ENCODE measurements at regions not wholly inside any gene's neighbourhood (a gene's known extent, or its start where the extent isn't known, plus 50 kb on each side); places are given as distances from the start of the nearest gene placed in this dataset.

- H3K9me3 ChIP-seq (ENCODE audit: control insufficient read depth in 1 of 2, insufficient read depth in 1 of 2, low read depth in 1 of 2, low read length in 2 of 2), result no peaks in the 10 kb centered on the region
- BruUV-seq (replicated peaks), result no TSS peak
- ATAC-seq, result no peak
- H3K27me3 ChIP-seq (ENCODE audit: insufficient read depth, low read length), result no peaks in the 10 kb centered on the region
- no peaks in the 10 kb centered on the region for H3K79me2 ChIP-seq (ENCODE audit: insufficient read depth, low read length)
- H3K9me2 ChIP-seq (ENCODE audit: insufficient read depth), result no peaks in the 10 kb centered on the region
- H3K36me3 ChIP-seq (ENCODE audit: control insufficient read depth in 1 of 2, insufficient read depth in 2 of 2, low read length in 2 of 2), result no peaks in the 10 kb centered on the region
- ChIA-PET POLR2A (no interaction called here), CTCF (no interaction called here), RAD21 (ENCODE audit: low non-redundant PET in 1 of 2, low total read pairs in 2 of 2, uncharacterized antibody in 2 of 2, unreplicated experiment in 2 of 2) (no interaction called here)
- H3K27ac ChIP-seq (ENCODE audit: low read depth, low read length), result no peak overlapping the region
- DNase-seq (ENCODE audit: low read depth, low spot score), result no peak
- H3K4me1 ChIP-seq (ENCODE audit: control insufficient read depth in 1 of 2, insufficient read depth in 2 of 2, low read length in 2 of 2), result no peaks in the 10 kb centered on the region
- intact Hi-C loops (cut with micrococcal nuclease), result no loop called here
- TF ChIP-seq EZH2 (IDR thresholded peaks at IDR 0.05) (no peak), CBX3 (IDR thresholded peaks at IDR 0.05; ENCODE audit: low read depth) (no peak), YY1 (IDR thresholded peaks at IDR 0.05; ENCODE audit: extremely low read depth, insufficient replicate concordance, low read depth, low read length) (no peak), ZNF274 (IDR thresholded peaks at IDR 0.05; ENCODE audit: low read depth, low read length) (no peak), TCF7L2 (IDR thresholded peaks at IDR 0.05; ENCODE audit: borderline replicate concordance, extremely low read depth, insufficient read depth, insufficient read length) (no peak), ELF1 (IDR thresholded peaks at IDR 0.05; ENCODE audit: borderline replicate concordance, low read depth) (no peak), ZFX (IDR thresholded peaks at IDR 0.05) (no peak), MAX (IDR thresholded peaks at IDR 0.05) (no peak), RAD21 (IDR thresholded peaks at IDR 0.05; ENCODE audit: low read depth) (no peak), SRF (IDR thresholded peaks at IDR 0.05; ENCODE audit: low read depth) (no peak), JUND (IDR thresholded peaks at IDR 0.05) (no peak)
- H2AFZ ChIP-seq (ENCODE audit: low read depth, low read length, poor library complexity, severe bottlenecking), result no peak overlapping the region
- H3K4me3 ChIP-seq (replicated peaks in 1 of 2; ENCODE audit: low read depth in 1 of 2, low read length in 2 of 2), result no peak overlapping the region
- H4K20me1 ChIP-seq (ENCODE audit: insufficient read depth), result no peaks in the 10 kb centered on the region
- no peak overlapping the region for H3K9ac ChIP-seq (ENCODE audit: low read length)
- H3K4me2 ChIP-seq (ENCODE audit: low read length), result no peak overlapping the region
Measured at GRCh38 chrX:39000802-39001201, 199.5 kb downstream of the MID1IP1 start.

GRCh38 chrX:39002466-39002865 is 201.2 kb downstream of the MID1IP1 start:
- Histone ChIP-seq H3K4me1 (ENCODE audit: control insufficient read depth in 1 of 2, insufficient read depth in 2 of 2, low read length in 2 of 2) (no peaks in the 10 kb centered on the region), H3K9me3 (ENCODE audit: control insufficient read depth in 1 of 2, insufficient read depth in 1 of 2, low read depth in 1 of 2, low read length in 2 of 2) (no peaks in the 10 kb centered on the region), H3K9ac (ENCODE audit: low read length) (no peak overlapping the region), H3K79me2 (ENCODE audit: insufficient read depth, low read length) (no peaks in the 10 kb centered on the region), H3K9me2 (ENCODE audit: insufficient read depth) (no peaks in the 10 kb centered on the region), H3K27me3 (ENCODE audit: insufficient read depth, low read length) (no peaks in the 10 kb centered on the region), H3K4me2 (ENCODE audit: low read length) (no peak overlapping the region), H3K4me3 (replicated peaks in 1 of 2; ENCODE audit: low read depth in 1 of 2, low read length in 2 of 2) (no peak overlapping the region), H4K20me1 (ENCODE audit: insufficient read depth) (no peaks in the 10 kb centered on the region), H2AFZ (ENCODE audit: low read depth, low read length, poor library complexity, severe bottlenecking) (no peak overlapping the region), H3K27ac (ENCODE audit: low read depth, low read length) (no peak overlapping the region), H3K36me3 (ENCODE audit: control insufficient read depth in 1 of 2, insufficient read depth in 2 of 2, low read length in 2 of 2) (no peaks in the 10 kb centered on the region)
- no peak for ATAC-seq
- no TSS peak for BruUV-seq (replicated peaks)
- ChIA-PET RAD21 (ENCODE audit: low non-redundant PET in 1 of 2, low total read pairs in 2 of 2, uncharacterized antibody in 2 of 2, unreplicated experiment in 2 of 2) (no interaction called here), CTCF (no interaction called here), POLR2A (no interaction called here)
- intact Hi-C loops (cut with micrococcal nuclease), result no loop called here
- no peak for DNase-seq (ENCODE audit: low read depth, low spot score)
- TF ChIP-seq REST (IDR thresholded peaks at IDR 0.05; ENCODE audit: low read depth) (no peak), YY1 (IDR thresholded peaks at IDR 0.05; ENCODE audit: extremely low read depth, insufficient replicate concordance, low read depth, low read length) (no peak), SP1 (IDR thresholded peaks at IDR 0.05; ENCODE audit: low read depth) (no peak), POLR2AphosphoS5 (IDR thresholded peaks at IDR 0.05; ENCODE audit: low read depth, low read length) (no peak), MAX (IDR thresholded peaks at IDR 0.05) (no peak), ZBTB33 (IDR thresholded peaks at IDR 0.05; ENCODE audit: extremely low read depth, insufficient replicate concordance, low read length) (no peak)

Measured in HCT116 (cell line).